Astrocyte of the cerebellum (primary cell): ENCODE measurements at regions not wholly inside any gene's neighbourhood (a gene's known extent, or its start where the extent isn't known, plus 50 kb on each side); places are given as distances from the start of the nearest gene placed in this dataset.

Experiments
- DNase-seq: peaks from one replicate; pipeline ENCODE4 v3.0.0-alpha.2; 2011; ENCODE audit warnings: low read depth
- H3K4me3 ChIP-seq: 2 replicates; pipeline ENCODE4 v1.5.1; 2011; ENCODE audit warnings: mild to moderate bottlenecking, low read depth, low read length, moderate library complexity
- in situ Hi-C: cut with HindIII; loops from 2 replicates; pipeline ENCODE4 v1.10.0; 2017; ENCODE audit warnings: low sequenced_read_pairs
- TF ChIP-seq, protein P1 (sequence below): IDR thresholded peaks from 2 replicates; pipeline ENCODE4 v1.5.1; 2012; ENCODE audit warnings: low read length, low read depth, moderate library complexity, mild to moderate bottlenecking; ENCODE audit errors: missing control alignments

DNA sequence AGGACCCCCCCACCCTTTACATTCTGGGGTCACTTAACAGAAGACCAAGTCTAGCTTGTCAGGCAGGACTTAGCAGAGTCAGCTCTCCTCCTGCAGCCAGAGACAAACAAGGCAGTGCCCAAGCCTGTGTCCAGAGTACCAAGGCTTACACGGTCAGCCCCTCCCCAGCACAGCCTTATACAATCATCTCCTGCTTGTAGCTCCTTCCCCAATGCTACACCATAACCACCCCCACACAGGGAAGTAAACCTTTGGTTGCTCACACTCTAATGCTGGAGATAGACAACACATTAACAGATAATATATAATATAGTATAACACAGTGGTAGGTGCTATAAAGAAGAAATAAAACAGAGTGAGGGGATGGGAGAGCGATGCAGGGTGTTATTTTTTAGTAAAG is 175.4 kb upstream of the PWP1 start:
- no peak overlapping the region for H3K4me3 ChIP-seq
- in situ Hi-C loops, result no loop called here
- TF ChIP-seq, protein P1, sequence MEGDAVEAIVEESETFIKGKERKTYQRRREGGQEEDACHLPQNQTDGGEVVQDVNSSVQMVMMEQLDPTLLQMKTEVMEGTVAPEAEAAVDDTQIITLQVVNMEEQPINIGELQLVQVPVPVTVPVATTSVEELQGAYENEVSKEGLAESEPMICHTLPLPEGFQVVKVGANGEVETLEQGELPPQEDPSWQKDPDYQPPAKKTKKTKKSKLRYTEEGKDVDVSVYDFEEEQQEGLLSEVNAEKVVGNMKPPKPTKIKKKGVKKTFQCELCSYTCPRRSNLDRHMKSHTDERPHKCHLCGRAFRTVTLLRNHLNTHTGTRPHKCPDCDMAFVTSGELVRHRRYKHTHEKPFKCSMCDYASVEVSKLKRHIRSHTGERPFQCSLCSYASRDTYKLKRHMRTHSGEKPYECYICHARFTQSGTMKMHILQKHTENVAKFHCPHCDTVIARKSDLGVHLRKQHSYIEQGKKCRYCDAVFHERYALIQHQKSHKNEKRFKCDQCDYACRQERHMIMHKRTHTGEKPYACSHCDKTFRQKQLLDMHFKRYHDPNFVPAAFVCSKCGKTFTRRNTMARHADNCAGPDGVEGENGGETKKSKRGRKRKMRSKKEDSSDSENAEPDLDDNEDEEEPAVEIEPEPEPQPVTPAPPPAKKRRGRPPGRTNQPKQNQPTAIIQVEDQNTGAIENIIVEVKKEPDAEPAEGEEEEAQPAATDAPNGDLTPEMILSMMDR, result no peak
- DNase-seq, result no peak

GRCh38 chr12:107511292-107511691 is 174.3 kb upstream of the PWP1 start:
- peak; percentile 72 for DNase-seq
- TF ChIP-seq, protein P1, result no peak
- in situ Hi-C loops, result no loop called here
- no peak overlapping the region for H3K4me3 ChIP-seq

DNA sequence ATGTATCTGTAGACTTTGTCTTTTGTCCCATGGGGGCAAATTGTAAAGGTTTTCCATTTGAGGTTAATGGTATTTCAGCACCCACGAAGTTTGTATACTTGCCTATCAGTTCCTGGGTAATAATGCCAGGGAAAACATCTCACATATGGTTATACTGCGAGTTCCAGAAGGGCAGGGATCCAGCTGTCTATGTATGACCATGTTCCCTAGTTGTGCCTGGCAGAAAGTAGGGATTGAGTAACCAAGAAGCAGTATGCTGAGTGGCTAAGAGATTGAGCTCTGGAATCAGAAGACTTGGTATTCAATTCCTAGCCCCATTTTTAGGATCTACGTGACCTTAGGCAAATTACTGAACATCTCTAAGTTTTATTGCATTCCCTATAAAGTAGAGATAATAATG is 173.2 kb upstream of the PWP1 start:
- peak; percentile 36 for DNase-seq
- no peak overlapping the region for H3K4me3 ChIP-seq
- TF ChIP-seq, protein P1, result no peak
- in situ Hi-C loops, result no loop called here

GRCh38 chr12:107513184-107513583 is 172.4 kb upstream of the PWP1 start:
- H3K4me3 ChIP-seq, result no peak overlapping the region
- in situ Hi-C loops, result no loop called here
- DNase-seq, result no peak
- TF ChIP-seq, protein P1, result no peak

DNA sequence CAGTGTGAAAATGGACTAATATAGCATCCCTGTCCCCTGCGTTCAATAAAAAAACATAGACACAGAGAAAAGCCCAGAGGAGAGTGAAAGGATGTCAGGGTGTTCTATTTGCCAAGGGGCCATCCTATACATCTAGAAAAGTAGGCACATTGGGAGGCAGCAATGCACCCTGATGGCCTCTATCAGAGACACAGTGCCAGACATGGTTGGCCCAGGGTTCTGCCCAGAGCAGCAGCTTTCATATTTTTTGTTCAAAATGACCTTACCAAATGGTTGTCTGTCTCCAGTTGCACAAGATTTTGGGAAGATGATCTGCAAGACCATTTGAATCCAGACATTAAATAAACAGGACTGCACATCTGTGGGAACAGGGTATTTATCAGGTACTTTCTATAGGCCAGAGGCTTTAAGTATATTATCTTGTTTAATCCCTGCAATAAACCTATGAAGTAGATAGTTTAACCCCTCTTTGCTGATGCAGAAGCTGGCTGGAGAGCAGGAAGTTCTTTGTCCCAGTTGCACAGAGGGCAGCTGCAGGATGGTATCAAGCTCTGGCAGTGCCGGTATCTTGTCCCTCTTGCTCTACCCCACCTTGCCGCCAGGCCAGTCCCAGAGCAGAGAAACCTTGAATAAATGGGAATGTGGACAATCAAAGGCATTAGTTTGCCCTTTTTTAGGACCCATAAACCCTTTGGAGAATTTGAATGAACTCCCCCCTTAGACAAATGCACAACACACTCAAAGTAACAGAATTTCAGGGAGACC is 171.8 kb upstream of the PWP1 start:
- H3K4me3 ChIP-seq, result no peak overlapping the region
- in situ Hi-C loops, result no loop called here
- DNase-seq, result no peak
- TF ChIP-seq, protein P1, result no peak

DNA sequence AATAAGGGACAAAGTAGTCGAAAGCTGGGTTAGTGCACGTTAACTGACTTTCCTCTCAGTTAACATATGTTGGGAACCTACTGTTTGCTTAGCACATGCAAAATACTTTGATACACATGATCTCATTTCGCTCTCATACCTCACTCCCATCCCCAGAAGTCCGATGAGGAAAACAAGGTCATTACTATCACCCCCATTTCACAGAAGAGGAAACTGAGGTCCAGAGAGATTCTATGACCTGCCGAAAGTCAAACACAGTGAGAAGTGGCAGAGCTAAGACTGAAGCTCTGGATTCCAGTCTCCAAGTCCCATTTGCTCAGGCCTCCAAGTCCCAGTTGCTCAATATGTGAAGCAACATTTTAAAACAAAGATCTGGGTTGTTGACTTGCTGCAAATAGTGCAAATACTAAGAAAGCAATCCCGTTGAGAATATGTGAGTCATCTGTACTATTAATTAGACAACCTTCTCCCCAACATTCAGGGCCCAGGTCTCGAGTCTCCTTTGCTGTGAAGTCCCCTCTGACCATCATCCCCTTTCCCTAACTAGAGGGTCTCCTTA is 170.6 kb upstream of the PWP1 start:
- no peak for DNase-seq
- H3K4me3 ChIP-seq, result no peak overlapping the region
- in situ Hi-C loops, result no loop called here
- TF ChIP-seq, protein P1, result no peak
